Mononuclear cell (primary cell): ENCODE measurements at regions not wholly inside any gene's neighbourhood (a gene's known extent, or its start where the extent isn't known, plus 50 kb on each side); places are given as distances from the start of the nearest gene placed in this dataset.
"Not testable (repeated sequence)": the region's sequence is repeated elsewhere in the genome, so short reads cannot be mapped to it uniquely, and the experiment has no call there.

ENCODE experiments used
- H3K27me3 ChIP-seq: 2 replicates; pipeline ENCODE4 v1.6.0; 2011; ENCODE audit warnings: low read length, control low read depth; ENCODE audit not compliant: insufficient read depth
- H3K4me1 ChIP-seq: 2 replicates; pipeline ENCODE4 v1.5.1; 2011; ENCODE audit warnings: mild to moderate bottlenecking, low read length, control low read depth; ENCODE audit not compliant: insufficient read depth
- H3K4me3 ChIP-seq: 2 replicates; pipeline ENCODE4 v1.5.1; 2011; ENCODE audit warnings: mild to moderate bottlenecking, low read length, moderate library complexity
- H3K9me3 ChIP-seq: 2 replicates; pipeline ENCODE4 v1.5.1; 2011; ENCODE audit warnings: low read depth, mild to moderate bottlenecking, control low read depth, low read length

DNA sequence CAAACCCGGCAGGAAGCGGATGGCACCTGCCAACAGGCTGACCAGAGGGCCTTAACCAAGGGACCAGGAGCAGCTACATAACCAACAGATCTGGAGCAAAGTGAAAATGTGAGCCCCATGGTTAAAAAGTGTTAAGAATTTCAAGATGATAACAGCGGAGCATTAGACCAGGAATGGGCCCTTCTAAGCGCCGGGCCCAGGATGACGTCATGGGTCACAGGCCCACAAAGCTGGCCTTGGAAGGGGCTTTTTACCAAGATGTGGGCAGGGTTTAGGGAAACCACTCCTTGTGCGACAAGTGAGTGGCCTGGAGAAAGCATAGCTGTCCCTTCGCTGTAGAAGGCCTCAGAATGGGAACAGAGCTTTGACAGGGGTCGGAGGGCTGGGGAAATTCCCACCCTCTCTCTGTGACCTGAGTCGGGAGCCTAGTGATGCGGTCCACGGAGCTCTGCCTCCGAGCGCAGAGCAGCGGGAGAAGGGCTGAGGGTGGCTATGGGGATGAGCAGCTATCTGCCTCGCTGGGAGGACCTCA lies 84.4 kb upstream of the RPL38 start:
- Histone ChIP-seq H3K9me3 (no peaks in the 10 kb centered on the region), H3K4me3 (no peak overlapping the region)

GRCh38 chr17:74119965-74120364 lies 83.5 kb upstream of the RPL38 start:
- no peaks in the 10 kb centered on the region for H3K9me3 ChIP-seq
- no peak overlapping the region for H3K4me3 ChIP-seq
- H3K4me1 ChIP-seq = no peaks in the 10 kb centered on the region
- H3K27me3 ChIP-seq = no peaks in the 10 kb centered on the region

More for the DNA sequence above, 84.4 kb upstream of the RPL38 start:
- Histone ChIP-seq H3K4me1 (no peaks in the 10 kb centered on the region), H3K27me3 (no peaks in the 10 kb centered on the region)

GRCh38 chr17:74123350-74123749 lies 80.1 kb upstream of the RPL38 start:
- H3K9me3 ChIP-seq = no peaks in the 10 kb centered on the region
- no peaks in the 10 kb centered on the region for H3K4me1 ChIP-seq
- H3K4me3 ChIP-seq = no peak overlapping the region
- H3K27me3 ChIP-seq = no peaks in the 10 kb centered on the region

- H3K9me3 ChIP-seq = no peaks in the 10 kb centered on the region
- H3K27me3 ChIP-seq = no peaks in the 10 kb centered on the region
- H3K4me1 ChIP-seq = no peaks in the 10 kb centered on the region
- H3K4me3 ChIP-seq = no peak overlapping the region
Observed at GRCh38 chr17:74123866-74124444, 79.5 kb upstream of the RPL38 start.

DNA sequence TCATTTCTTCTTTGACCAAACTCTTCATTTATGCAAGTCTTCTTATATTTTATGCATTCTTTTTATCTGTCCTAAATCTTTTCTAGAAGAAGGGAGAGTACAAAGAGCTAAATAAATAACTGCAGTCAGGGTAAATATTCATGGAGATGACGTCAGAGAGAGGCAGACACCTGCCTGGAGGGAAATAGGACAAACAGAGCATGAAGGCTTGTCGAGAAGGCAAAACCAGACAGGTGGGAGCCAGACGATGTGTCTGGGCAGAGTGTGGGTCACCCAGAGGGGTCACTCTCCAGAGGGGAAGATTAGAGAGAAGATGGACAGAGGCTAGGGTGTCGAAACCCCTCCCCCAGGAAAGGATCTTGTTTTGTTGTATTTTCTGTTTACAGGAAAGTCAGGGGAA lies 78.3 kb upstream of the RPL38 start:
- Histone ChIP-seq H3K4me1 (no peaks in the 10 kb centered on the region), H3K9me3 (no peaks in the 10 kb centered on the region), H3K4me3 (no peak overlapping the region), H3K27me3 (no peaks in the 10 kb centered on the region)

DNA sequence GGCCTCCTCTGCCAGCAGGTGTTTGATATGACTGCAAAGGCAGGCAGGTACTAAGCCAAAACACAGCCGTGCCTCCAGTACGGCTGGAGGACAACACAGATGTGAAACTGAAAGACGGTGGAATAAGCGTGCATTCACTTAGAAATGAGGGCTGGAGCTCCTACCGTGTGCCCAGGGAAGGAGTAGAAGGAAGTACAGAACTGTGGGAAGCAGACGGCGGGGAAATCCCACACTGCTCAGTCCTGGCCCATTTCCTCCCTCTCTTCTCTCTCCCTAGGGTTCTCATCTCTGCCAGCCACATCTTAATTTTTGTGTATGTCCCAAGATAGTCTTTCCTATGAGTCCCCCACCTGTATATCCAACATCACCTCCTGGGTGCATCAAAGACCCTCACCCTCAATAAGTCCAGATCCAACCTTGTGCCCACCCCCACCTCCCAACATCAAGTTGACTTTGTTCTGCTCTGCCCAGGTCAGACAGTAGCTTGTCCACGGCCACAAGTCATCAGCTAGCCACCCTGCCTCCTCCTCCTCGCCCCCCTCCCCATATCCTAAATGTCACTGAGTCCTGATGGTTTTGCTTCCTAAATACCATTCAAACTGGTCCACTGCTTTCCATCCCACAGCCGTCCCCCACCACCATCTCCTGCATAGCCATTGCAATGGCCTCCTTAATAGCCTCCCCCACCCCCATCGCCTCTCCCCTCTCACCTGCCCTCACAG lies 77.1 kb upstream of the RPL38 start:
- H3K27me3 ChIP-seq = no peaks in the 10 kb centered on the region
- no peaks in the 10 kb centered on the region for H3K4me1 ChIP-seq
- H3K4me3 ChIP-seq = no peak overlapping the region
- H3K9me3 ChIP-seq = no peaks in the 10 kb centered on the region

- H3K4me3 ChIP-seq = no peak overlapping the region
Observed at GRCh38 chr17:74126959-74127358, 76.5 kb upstream of the RPL38 start.

DNA sequence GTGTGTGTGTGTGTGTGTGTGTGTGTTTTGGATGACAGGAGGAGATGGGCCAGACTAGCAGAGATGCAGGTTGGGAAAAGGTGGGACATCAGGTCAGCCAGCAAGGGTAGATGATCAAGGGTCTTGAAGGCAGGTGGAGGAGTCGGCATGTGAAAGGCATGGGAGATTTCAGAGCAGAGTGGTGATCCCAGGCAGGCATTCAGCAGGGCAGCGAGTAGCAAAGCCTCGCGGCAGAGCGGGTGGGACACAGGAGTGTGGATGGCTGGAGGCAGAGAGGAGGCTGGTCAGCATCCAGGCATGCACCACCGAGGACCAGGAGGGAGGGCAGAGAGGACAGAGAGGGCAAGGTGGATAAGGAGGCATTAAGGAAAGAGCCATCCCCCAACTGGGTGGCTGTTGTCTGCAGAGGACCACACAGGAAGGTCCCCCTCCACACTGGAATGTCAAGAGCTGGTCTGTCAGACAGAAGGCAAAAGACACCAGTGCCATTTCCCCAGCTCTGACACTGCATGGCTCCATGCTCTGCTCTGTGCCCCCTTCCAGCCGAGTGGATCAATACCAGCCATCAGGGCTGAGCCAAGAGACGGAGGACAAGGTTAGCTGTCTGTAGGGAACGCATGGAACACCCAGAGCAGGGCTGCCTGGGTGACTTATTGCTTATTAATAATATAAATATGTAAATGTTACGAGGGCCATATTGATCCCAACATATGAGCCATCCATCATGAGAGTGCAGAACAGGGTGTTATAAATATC lies 74.8 kb upstream of the RPL38 start:
- no peaks in the 10 kb centered on the region for H3K27me3 ChIP-seq
- H3K9me3 ChIP-seq = no peaks in the 10 kb centered on the region
- no peaks in the 10 kb centered on the region for H3K4me1 ChIP-seq
- no peak overlapping the region for H3K4me3 ChIP-seq

More at GRCh38 chr17:74126959-74127358, 76.5 kb upstream of the RPL38 start:
- no peaks in the 10 kb centered on the region for H3K27me3 ChIP-seq
- H3K9me3 ChIP-seq = no peaks in the 10 kb centered on the region
- no peaks in the 10 kb centered on the region for H3K4me1 ChIP-seq

- not testable (repeated sequence) for H3K27me3 ChIP-seq, H3K9me3 ChIP-seq, H3K4me3 ChIP-seq, H3K4me1 ChIP-seq
Observed at GRCh38 chr17:74129800-74130199, 73.7 kb upstream of the RPL38 start.

GRCh38 chr17:74130276-74130675 lies 73.2 kb upstream of the RPL38 start:
- no peak overlapping the region for H3K4me3 ChIP-seq
- no peaks in the 10 kb centered on the region for H3K9me3 ChIP-seq
- no peaks in the 10 kb centered on the region for H3K27me3 ChIP-seq
- no peaks in the 10 kb centered on the region for H3K4me1 ChIP-seq

- Histone ChIP-seq H3K27me3 (no peaks in the 10 kb centered on the region), H3K4me3 (no peak overlapping the region), H3K4me1 (no peaks in the 10 kb centered on the region), H3K9me3 (no peaks in the 10 kb centered on the region)
Observed at GRCh38 chr17:74130841-74131240, 72.6 kb upstream of the RPL38 start.

GRCh38 chr17:74132354-74132753 lies 71.1 kb upstream of the RPL38 start:
- no peaks in the 10 kb centered on the region for H3K9me3 ChIP-seq
- H3K27me3 ChIP-seq = peaks cover 4% of the 10 kb centered on the region

DNA sequence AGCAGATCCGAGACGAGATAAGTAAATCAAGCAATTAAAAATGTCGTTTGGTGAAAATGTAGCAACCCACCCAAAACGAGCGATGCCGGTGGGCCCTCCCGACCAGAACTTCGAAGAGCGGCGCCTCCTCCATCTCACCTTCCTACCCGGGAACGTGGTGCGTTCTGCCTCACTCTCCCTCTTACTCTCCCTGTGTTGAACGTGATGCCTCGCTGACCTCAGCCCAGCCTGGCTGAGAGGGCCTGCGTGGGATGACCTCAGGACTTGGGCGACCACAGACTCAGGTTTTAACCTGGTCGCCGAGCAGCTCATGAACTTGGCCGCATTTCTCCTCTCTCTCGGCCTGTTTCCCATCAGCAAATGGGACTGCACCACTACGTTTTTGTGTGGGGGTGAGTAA lies 69.7 kb upstream of the RPL38 start:
- Histone ChIP-seq H3K4me1 (no peaks in the 10 kb centered on the region), H3K9me3 (no peaks in the 10 kb centered on the region), H3K4me3 (no peak overlapping the region), H3K27me3 (peaks cover 8% of the 10 kb centered on the region)

More at GRCh38 chr17:74132354-74132753, 71.1 kb upstream of the RPL38 start:
- H3K4me1 ChIP-seq = no peaks in the 10 kb centered on the region
- H3K4me3 ChIP-seq = no peak overlapping the region

GRCh38 chr17:74134234-74134633 lies 69.2 kb upstream of the RPL38 start:
- not testable (repeated sequence) for H3K27me3 ChIP-seq, H3K4me3 ChIP-seq, H3K4me1 ChIP-seq, H3K9me3 ChIP-seq

- no peaks in the 10 kb centered on the region for H3K4me1 ChIP-seq
- H3K9me3 ChIP-seq = no peaks in the 10 kb centered on the region
- no peak overlapping the region for H3K4me3 ChIP-seq
- H3K27me3 ChIP-seq = peaks cover 8% of the 10 kb centered on the region
Observed at GRCh38 chr17:74134991-74135390, 68.5 kb upstream of the RPL38 start.
